K562 (cell line): ENCODE measurements at regions not wholly inside any gene's neighbourhood (a gene's known extent, or its start where the extent isn't known, plus 50 kb on each side); places are given as distances from the start of the nearest gene placed in this dataset.

ENCODE experiments used
- ATAC-seq: fragments of 200-7000 bp; cut with Tn5 transposase; 3 replicates; pipeline ENCODE4 v1.9.1; 2020; ENCODE audit warnings: moderate library complexity
- BruUV-seq: library from RNA; stranded (reverse); fragments of 400-500 nt; replicated peaks from 2 replicates; lab custom pipeline; 2021; lab: Mats Ljungman, UMichigan
- CTCF ChIA-PET: fragments of 300-600 bp; formaldehyde crosslinking; extraction: SDS; loops from one replicate; lab custom pipeline; 2021; ENCODE audit warnings: low intra/inter-chr PET ratio; lab: Yijun Ruan, JAX
- POLR2A ChIA-PET: fragments of 300-600, 350-650 bp; sonication (Branson Sonifier 250); formaldehyde crosslinking; extraction: SDS; loops from one replicate; lab custom pipeline; 2021; ENCODE audit warnings: antibody characterized with exemption, inconsistent platforms; lab: Yijun Ruan, JAX
- DNase-seq, 4 experiments: peaks; one replicate each; pipeline versions ENCODE4 v3.0.0 to v3.0.0-alpha.2; 2011 to 2018; ENCODE audit warnings: low spot score in 3 of 4, mixed read lengths in 3 of 4; ENCODE audit errors: extremely low read depth in 1 of 4
- FAIRE-seq: peaks from 2 replicates; lab custom pipeline; 2011; peaks lifted over from hg19 to GRCh38; lab: Jason Lieb, UNC
- H2AFZ ChIP-seq: 2 replicates; pipeline ENCODE4 v1.6.0; 2011; ENCODE audit warnings: low read depth, low read length, control low read depth, inconsistent platforms
- H3K27ac ChIP-seq: fragments of 200-600 bp; 3 replicates; pipeline ENCODE4 v1.8.0; 2011; ENCODE audit warnings: low read depth, mild to moderate bottlenecking, control low read depth, inconsistent platforms, low read length, moderate library complexity, mixed read lengths; ENCODE audit errors: extremely low read depth
- H3K27me3 ChIP-seq, 2 experiments: fragments of 300-600 bp in 1 of 2; 2 replicates in 1 of 2; 3 replicates in 1 of 2; pipeline versions ENCODE4 v1.6.0 to v1.8.0; 2011; ENCODE audit warnings: inconsistent platforms in 2 of 2, low read length in 2 of 2, mild to moderate bottlenecking in 1 of 2, mixed read lengths in 1 of 2, moderate library complexity in 1 of 2; ENCODE audit not compliant: control insufficient read depth in 2 of 2, insufficient read depth in 2 of 2
- H3K36me3 ChIP-seq: fragments of 300-600 bp; 3 replicates; pipeline ENCODE4 v1.8.0; 2011; ENCODE audit warnings: mild to moderate bottlenecking, low read length, inconsistent platforms; ENCODE audit not compliant: control insufficient read depth, insufficient read depth
- H3K4me1 ChIP-seq, 2 experiments: fragments of 200-600 bp in 1 of 2; replicated peaks in 1 of 2; 2 replicates in 1 of 2; 3 replicates in 1 of 2; pipeline versions ENCODE4 v1.5.1 to v1.8.0; 2011; ENCODE audit warnings: inconsistent platforms in 2 of 2, low read length in 2 of 2, mild to moderate bottlenecking in 1 of 2, mixed read lengths in 1 of 2, moderate library complexity in 1 of 2; ENCODE audit not compliant: control insufficient read depth in 2 of 2, insufficient read depth in 2 of 2
- H3K4me2 ChIP-seq: 2 replicates; pipeline ENCODE4 v1.6.1; 2011; ENCODE audit warnings: low read length, control low read depth, inconsistent platforms, mixed read lengths; ENCODE audit not compliant: insufficient read depth
- H3K4me3 ChIP-seq: fragments of 200-600 bp; sonication (generic), shearing (Covaris generic); 2 replicates; pipeline ENCODE4 v1.5.1; 2016; ENCODE audit warnings: control low read depth, inconsistent platforms
- H3K79me2 ChIP-seq: fragments of 200-600 bp; 3 replicates; pipeline ENCODE4 v1.8.0; 2011; ENCODE audit warnings: low read length, inconsistent platforms; ENCODE audit not compliant: control insufficient read depth, insufficient read depth
- H3K9ac ChIP-seq, 2 experiments: 2 replicates each; pipeline versions ENCODE4 v1.6.0 to v1.6.1; 2011; ENCODE audit warnings: low read depth in 2 of 2, low read length in 2 of 2, control low read depth in 1 of 2, inconsistent platforms in 1 of 2, mild to moderate bottlenecking in 1 of 2, mixed read lengths in 1 of 2; ENCODE audit not compliant: insufficient read depth in 1 of 2
- H3K9me1 ChIP-seq: one replicate; pipeline ENCODE4 v1.6.0; 2011; ENCODE audit warnings: inconsistent platforms, mild to moderate bottlenecking, low read length, moderate library complexity; ENCODE audit not compliant: control insufficient read depth, insufficient read depth
- H3K9me3 ChIP-seq: replicated peaks from 2 replicates; pipeline ENCODE4 v1.5.1; 2011; ENCODE audit warnings: low read depth, low read length, inconsistent platforms; ENCODE audit not compliant: control insufficient read depth, insufficient read depth
- H4K20me1 ChIP-seq: replicated peaks from 2 replicates; pipeline ENCODE4 v1.6.1; 2011; ENCODE audit warnings: low read length, inconsistent platforms, mixed read lengths; ENCODE audit not compliant: control insufficient read depth, insufficient read depth
- CAMTA2 ChIP-seq: fragments of 250-450 bp; sonication (Bioruptor Pico); conservative IDR thresholded peaks from 2 replicates; pipeline ENCODE4 v1.5.1; 2022
- DIDO1 ChIP-seq: fragments of 450-650 bp; IDR thresholded peaks from 2 replicates; pipeline ENCODE4 v1.6.1; 2016; ENCODE audit warnings: low read depth, missing biosample characterization, missing genetic modification characterization
- IRF2 ChIP-seq: sonication (generic); formaldehyde crosslinking; IDR thresholded peaks from 2 replicates; pipeline ENCODE4 v1.8.1; 2022; ENCODE audit warnings: mild to moderate bottlenecking, missing genetic modification reagents
- KLF16 ChIP-seq: IDR thresholded peaks from 2 replicates; pipeline ENCODE4 v1.6.1; 2016; ENCODE audit warnings: antibody characterized with exemption
- POLR2AphosphoS2 ChIP-seq: IDR thresholded peaks from 2 replicates; pipeline ENCODE4 v1.6.1; 2012; ENCODE audit warnings: low read length, improper control_type of control experiment
- SMARCE1 ChIP-seq: fragments of 450-650 bp; IDR thresholded peaks from 2 replicates; pipeline ENCODE4 v1.7.1; 2016; ENCODE audit warnings: mild to moderate bottlenecking
- SRSF1 ChIP-seq: fragments of 200-400 bp; formaldehyde crosslinking; IDR thresholded peaks from 2 replicates; pipeline ENCODE4 v1.6.1; 2017; ENCODE audit warnings: mild to moderate bottlenecking, low read depth, low read length, moderate library complexity
- TEAD4 ChIP-seq, 2 experiments: sonication (generic) in 1 of 2; formaldehyde crosslinking in 1 of 2; IDR thresholded peaks; 2 replicates each; pipeline versions ENCODE4 v1.6.1 to v1.8.0; 2012 to 2022; ENCODE audit warnings: borderline replicate concordance in 1 of 2, inconsistent platforms in 1 of 2, low read length in 1 of 2, mild to moderate bottlenecking in 1 of 2, missing genetic modification reagents in 1 of 2
- TOE1 ChIP-seq, 2 experiments: fragments of 450-650 bp in 1 of 2; sonication (generic) in 1 of 2; formaldehyde crosslinking in 1 of 2; IDR thresholded peaks; 2 replicates each; pipeline versions ENCODE4 v1.7.1 to v1.8.0; 2016 to 2022; ENCODE audit warnings: borderline replicate concordance in 2 of 2, mild to moderate bottlenecking in 2 of 2, antibody characterized with exemption in 1 of 2, inconsistent platforms in 1 of 2, low read depth in 1 of 2, missing genetic modification reagents in 1 of 2, moderate library complexity in 1 of 2
- YY1 ChIP-seq, 3 experiments: IDR thresholded peaks; 2 replicates each; pipeline ENCODE4 v1.6.1; 2011; ENCODE audit warnings: low read length in 2 of 3, mild to moderate bottlenecking in 2 of 3, moderate library complexity in 2 of 3, borderline replicate concordance in 1 of 3, control low read depth in 1 of 3, low read depth in 1 of 3; ENCODE audit not compliant: insufficient read depth in 3 of 3, insufficient replicate concordance in 2 of 3, control insufficient read depth in 1 of 3, insufficient read length in 1 of 3; ENCODE audit errors: extremely low read depth in 1 of 3
- ZNF239 ChIP-seq: fragments of 250-450 bp; sonication (Bioruptor Pico); IDR thresholded peaks from 2 replicates; pipeline ENCODE4 v1.4.0; 2020; ENCODE audit warnings: mild to moderate bottlenecking
- ZNF354B ChIP-seq: fragments of 250-450 bp; sonication (Bioruptor Pico); IDR thresholded peaks from 2 replicates; pipeline ENCODE4 v1.4.0; 2020
- ZNF583 ChIP-seq: fragments of 250-450 bp; sonication (Bioruptor Pico); IDR thresholded peaks from 2 replicates; pipeline ENCODE4 v1.4.0; 2020
- ZNF717 ChIP-seq: fragments of 250-450 bp; sonication (Bioruptor Pico); IDR thresholded peaks from 2 replicates; pipeline ENCODE4 v1.5.0; 2021
- WGBS: fragments of 100-300 bp; shearing (Covaris generic); methylation state at CpG from one replicate; pipeline ENCODE4 v1.1.6; 2016; ENCODE audit warnings: low coverage, mixed read lengths; ENCODE audit not compliant: insufficient coverage; ENCODE audit errors: missing lambda C conversion rate; 5-methylcytosine and 5-hydroxymethylcytosine counted together
- in situ Hi-C: fragments of 300-500 bp; cut with MboI; formaldehyde crosslinking; loops from 4 replicates; pipeline ENCODE4 v1.15.0; 2018; ENCODE audit warnings: inconsistent platforms, mixed read lengths
- intact Hi-C: fragments of 100-400 bp; cut with micrococcal nuclease; formaldehyde crosslinking; loops from 2 replicates; pipeline ENCODE4 v1.14.2; 2022

GRCh38 chr7:68573271-68574005 lies 1024.8 kb upstream of the AUTS2 start:
- Histone ChIP-seq H3K4me1 (no peaks in the 10 kb centered on the region), H3K4me3 (no peak overlapping the region), H3K9ac (no peak overlapping the region), H4K20me1 (no peaks in the 10 kb centered on the region), H3K27me3 (no peaks in the 10 kb centered on the region), H3K9me1 (no peaks in the 10 kb centered on the region), H3K4me2 (no peak overlapping the region), H3K27ac (no peak overlapping the region), H3K9me3 (no peaks in the 10 kb centered on the region), H2AFZ (no peak overlapping the region), H3K36me3 (no peaks in the 10 kb centered on the region), H3K79me2 (no peaks in the 10 kb centered on the region)
- ChIA-PET POLR2A (no interaction called here), CTCF (no interaction called here)
- BruUV-seq = no TSS peak
- TF ChIP-seq ZNF717 (CRISPR knock-in tag) (no peak), ZNF583 (no peak), IRF2 (CRISPR knock-in tag) (no peak)
- intact Hi-C loops (no loop called here), in situ Hi-C loops (no loop called here)
- no peak for FAIRE-seq
- DNase-seq = no peak
- ATAC-seq = no peak
- WGBS = under 1% methylated on average over 12 of the region's 12 CpGs

- H3K36me3 ChIP-seq = no peaks in the 10 kb centered on the region
- no peak for FAIRE-seq
- H3K27ac ChIP-seq = no peak overlapping the region
- no peaks in the 10 kb centered on the region for H3K9me3 ChIP-seq
- intact Hi-C loops (no loop called here), in situ Hi-C loops (no loop called here)
- H3K27me3 ChIP-seq = no peaks in the 10 kb centered on the region
- H3K4me2 ChIP-seq = no peak overlapping the region
- no TSS peak for BruUV-seq
- ChIA-PET POLR2A (no interaction called here), CTCF (no interaction called here)
- H3K9me1 ChIP-seq = no peaks in the 10 kb centered on the region
- DNase-seq = no peak
- 0% methylated on average over 2 of the region's 2 CpGs for WGBS
- no peak overlapping the region for H3K4me3 ChIP-seq
- H2AFZ ChIP-seq = no peak overlapping the region
- no peaks in the 10 kb centered on the region for H4K20me1 ChIP-seq
- no peaks in the 10 kb centered on the region for H3K4me1 ChIP-seq
- ATAC-seq = no peak
- H3K79me2 ChIP-seq = no peaks in the 10 kb centered on the region
- H3K9ac ChIP-seq = no peak overlapping the region
- TF ChIP-seq TEAD4 (IDR thresholded peaks at IDR 0.05; ENCODE audit: low read length) (no peak), TEAD4 (CRISPR knock-in tag; IDR thresholded peaks at IDR 0.05; ENCODE audit: borderline replicate concordance) (no peak), SMARCE1 (no peak), ZNF354B (CRISPR knock-in tag) (no peak), POLR2AphosphoS2 (no peak), CAMTA2 (CRISPR knock-in tag) (no peak), KLF16 (no peak), ZNF239 (CRISPR knock-in tag) (no peak), SRSF1 (no peak), DIDO1 (tag) (no peak), YY1 (IDR thresholded peaks at IDR 0.05; ENCODE audit: borderline replicate concordance in 1 of 3, control insufficient read depth in 1 of 3, extremely low read depth in 1 of 3, insufficient read depth in 3 of 3, insufficient read length in 1 of 3, insufficient replicate concordance in 2 of 3, low read depth in 1 of 3, low read length in 2 of 3) (no peak), TOE1 (IDR thresholded peaks at IDR 0.05; ENCODE audit: borderline replicate concordance) (no peak), TOE1 (CRISPR knock-in tag; IDR thresholded peaks at IDR 0.05; ENCODE audit: borderline replicate concordance, low read depth) (no peak)
Observed at GRCh38 chr7:68576366-68576765, 1021.9 kb upstream of the AUTS2 start.
